Mucosa of gallbladder (tissue), 1 donor: ENCODE measurements at regions not wholly inside any gene's neighbourhood (a gene's known extent, or its start where the extent isn't known, plus 50 kb on each side); places are given as distances from the start of the nearest gene placed in this dataset.

Experiments
- DNase-seq: peaks from one replicate; pipeline ENCODE4 v3.0.0-alpha.2; 2020; ENCODE audit warnings: low spot score
- donor health status: DM: no; HTN: no; CAD: no.

GRCh38 chr4:74682567-74683359 is 111.6 kb downstream of the BTC start:
- peak; percentile 51 for DNase-seq

- peak; percentile 17 for DNase-seq
Observed at GRCh38 chr4:74692972-74693371, 101.4 kb downstream of the BTC start.
